Panc1 (cell line): ENCODE measurements at regions not wholly inside any gene's neighbourhood (a gene's known extent, or its start where the extent isn't known, plus 50 kb on each side); places are given as distances from the start of the nearest gene placed in this dataset.

ENCODE experiments used
- POLR2AphosphoS5 ChIP-seq: IDR thresholded peaks from 2 replicates; pipeline ENCODE4 v1.6.1; 2012; ENCODE audit warnings: mild to moderate bottlenecking, low read depth, low read length, moderate library complexity
- SIN3A ChIP-seq: IDR thresholded peaks from 2 replicates; pipeline ENCODE4 v1.6.1; 2012; ENCODE audit warnings: low read depth, mild to moderate bottlenecking, low read length, moderate library complexity, borderline replicate concordance; ENCODE audit not compliant: insufficient read depth
- TF ChIP-seq, protein P1 (sequence below): fragments of 450-650 bp; IDR thresholded peaks from 2 replicates; pipeline ENCODE4 v1.5.1; 2017; ENCODE audit warnings: mild to moderate bottlenecking

DNA sequence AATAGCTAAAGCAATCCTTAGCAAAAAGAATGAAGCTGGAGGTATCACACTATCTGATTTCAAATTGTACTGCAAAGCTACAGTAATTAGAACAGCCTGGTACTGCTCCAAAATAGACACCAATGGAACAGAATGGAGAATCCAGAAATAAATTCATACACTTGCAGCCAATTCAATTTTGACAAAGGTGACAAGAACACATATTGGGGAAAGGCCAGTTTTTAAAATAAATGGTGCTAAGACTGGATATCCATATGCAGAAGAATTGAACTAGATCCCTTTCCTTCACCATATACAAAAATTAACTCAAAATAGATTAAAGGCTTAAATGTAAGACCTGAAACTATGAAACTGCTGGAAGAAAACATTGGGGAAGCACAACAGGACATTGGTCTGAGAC lies 748.5 kb downstream of the DNAJB9 start:
- TF ChIP-seq POLR2AphosphoS5 = no peak
- TF ChIP-seq, protein P1, sequence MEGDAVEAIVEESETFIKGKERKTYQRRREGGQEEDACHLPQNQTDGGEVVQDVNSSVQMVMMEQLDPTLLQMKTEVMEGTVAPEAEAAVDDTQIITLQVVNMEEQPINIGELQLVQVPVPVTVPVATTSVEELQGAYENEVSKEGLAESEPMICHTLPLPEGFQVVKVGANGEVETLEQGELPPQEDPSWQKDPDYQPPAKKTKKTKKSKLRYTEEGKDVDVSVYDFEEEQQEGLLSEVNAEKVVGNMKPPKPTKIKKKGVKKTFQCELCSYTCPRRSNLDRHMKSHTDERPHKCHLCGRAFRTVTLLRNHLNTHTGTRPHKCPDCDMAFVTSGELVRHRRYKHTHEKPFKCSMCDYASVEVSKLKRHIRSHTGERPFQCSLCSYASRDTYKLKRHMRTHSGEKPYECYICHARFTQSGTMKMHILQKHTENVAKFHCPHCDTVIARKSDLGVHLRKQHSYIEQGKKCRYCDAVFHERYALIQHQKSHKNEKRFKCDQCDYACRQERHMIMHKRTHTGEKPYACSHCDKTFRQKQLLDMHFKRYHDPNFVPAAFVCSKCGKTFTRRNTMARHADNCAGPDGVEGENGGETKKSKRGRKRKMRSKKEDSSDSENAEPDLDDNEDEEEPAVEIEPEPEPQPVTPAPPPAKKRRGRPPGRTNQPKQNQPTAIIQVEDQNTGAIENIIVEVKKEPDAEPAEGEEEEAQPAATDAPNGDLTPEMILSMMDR = no peak
- TF ChIP-seq SIN3A = no peak
